GM12878 (cell line): ENCODE measurements at regions not wholly inside any gene's neighbourhood (a gene's known extent, or its start where the extent isn't known, plus 50 kb on each side); places are given as distances from the start of the nearest gene placed in this dataset.
"Not testable (repeated sequence)": the region's sequence is repeated elsewhere in the genome, so short reads cannot be mapped to it uniquely, and the experiment has no call there.

Experiments used
- ATAC-seq: fragments of 200-7000 bp; cut with Tn5 transposase; 3 replicates; pipeline ENCODE4 v1.9.1; 2020; ENCODE audit warnings: mild to moderate bottlenecking, moderate library complexity
- BruUV-seq: library from RNA; stranded (reverse); fragments of 400-500 nt; replicated peaks from 2 replicates; lab custom pipeline; 2021; lab: Mats Ljungman, UMichigan
- CTCF ChIA-PET: fragments of 300-600 bp; sonication (Branson Sonifier 250); formaldehyde crosslinking; extraction: SDS; loops from one replicate; lab custom pipeline; 2021; ENCODE audit warnings: inconsistent platforms; lab: Yijun Ruan, JAX
- POLR2A ChIA-PET: fragments of 350-600 bp; formaldehyde crosslinking; extraction: SDS; loops from one replicate; lab custom pipeline; 2021; ENCODE audit warnings: inconsistent platforms; lab: Charles Lee
- RAD21 ChIA-PET: fragments of 300-600 bp; sonication (Branson Sonifier 250); formaldehyde crosslinking; loops from one replicate; lab custom pipeline; 2023; ENCODE audit warnings: antibody characterized with exemption; ENCODE audit not compliant: unreplicated experiment; lab: Charles Lee
- SMC1A ChIA-PET: fragments of 300-600 bp; sonication (Branson Sonifier 250); formaldehyde crosslinking; loops from one replicate; lab custom pipeline; 2023; ENCODE audit not compliant: unreplicated experiment, uncharacterized antibody; lab: Charles Lee
- DNase-seq: peaks from one replicate; pipeline ENCODE4 v3.0.0-alpha.2; 2011; ENCODE audit warnings: low read depth, low spot score
- FAIRE-seq: peaks from 3 replicates; lab custom pipeline; 2011; peaks lifted over from hg19 to GRCh38; lab: Jason Lieb, UNC
- H2AFZ ChIP-seq: 2 replicates; pipeline ENCODE4 v1.6.0; 2011; ENCODE audit warnings: low read depth, low read length, control low read depth; ENCODE audit not compliant: control insufficient read depth
- H3K27ac ChIP-seq: 2 replicates; pipeline ENCODE4 v1.5.1; 2011; ENCODE audit warnings: control low read depth; ENCODE audit not compliant: control insufficient read depth, insufficient read depth
- H3K27me3 ChIP-seq, 2 experiments: replicated peaks in 1 of 2; 2 replicates each; pipeline versions ENCODE4 v1.6.0 to v1.6.1; 2011; ENCODE audit warnings: low read length in 1 of 2; ENCODE audit not compliant: control insufficient read depth in 2 of 2, insufficient read depth in 2 of 2
- H3K36me3 ChIP-seq, 2 experiments: 2 replicates each; pipeline ENCODE4 v1.5.1; 2011; ENCODE audit warnings: low read length in 1 of 2; ENCODE audit not compliant: control insufficient read depth in 2 of 2, insufficient read depth in 2 of 2
- H3K4me1 ChIP-seq: 2 replicates; pipeline ENCODE4 v1.6.1; 2011; ENCODE audit warnings: mild to moderate bottlenecking, low read length, moderate library complexity, mixed read lengths; ENCODE audit not compliant: control insufficient read depth, insufficient read depth
- H3K4me2 ChIP-seq: 2 replicates; pipeline ENCODE4 v1.6.0; 2011; ENCODE audit warnings: control low read depth; ENCODE audit not compliant: control insufficient read depth, insufficient read depth
- H3K4me3 ChIP-seq: fragments of 200-600 bp; sonication (generic); 2 replicates; pipeline ENCODE4 v1.5.1; 2016
- H3K79me2 ChIP-seq: 2 replicates; pipeline ENCODE4 v1.6.0; 2011; ENCODE audit warnings: low read length; ENCODE audit not compliant: control insufficient read depth, insufficient read depth
- H3K9ac ChIP-seq: 2 replicates; pipeline ENCODE4 v1.8.0; 2011; ENCODE audit warnings: low read length, control low read depth, mixed read lengths; ENCODE audit not compliant: control insufficient read depth, insufficient read depth
- H3K9me3 ChIP-seq: replicated peaks from 3 replicates; pipeline ENCODE4 v1.5.1; 2011; ENCODE audit warnings: mild to moderate bottlenecking, low read length; ENCODE audit not compliant: control insufficient read depth, insufficient read depth
- H4K20me1 ChIP-seq: 2 replicates; pipeline ENCODE4 v1.6.0; 2011; ENCODE audit not compliant: control insufficient read depth, insufficient read depth
- ASH2L ChIP-seq: fragments of 300-600, 200-600 bp; sonication (generic); IDR thresholded peaks from 2 replicates; pipeline ENCODE4 v1.6.1; 2017; ENCODE audit warnings: low read depth, mild to moderate bottlenecking, borderline replicate concordance
- BACH1 ChIP-seq: fragments of 450-650 bp; IDR thresholded peaks from 2 replicates; pipeline ENCODE4 v1.6.1; 2017; ENCODE audit warnings: mild to moderate bottlenecking, borderline replicate concordance
- BCL11A ChIP-seq: IDR thresholded peaks from 2 replicates; pipeline ENCODE4 v1.6.1; 2011; ENCODE audit warnings: low read depth, low read length
- IKZF2 ChIP-seq, 2 experiments: fragments of 450-650 bp; IDR thresholded peaks; 2 replicates each; pipeline ENCODE4 v1.6.1; 2017; ENCODE audit warnings: mild to moderate bottlenecking in 2 of 2, moderate library complexity in 2 of 2
- MEF2A ChIP-seq: IDR thresholded peaks from 2 replicates; pipeline ENCODE4 v1.6.1; 2011; ENCODE audit warnings: low read depth, mild to moderate bottlenecking, low read length, moderate library complexity; ENCODE audit not compliant: insufficient read depth
- MYB ChIP-seq: fragments of 150-350 bp; IDR thresholded peaks from 2 replicates; pipeline ENCODE4 v1.6.1; 2014; ENCODE audit warnings: mild to moderate bottlenecking, low read depth, low read length, borderline replicate concordance
- PAX5 ChIP-seq: IDR thresholded peaks from 2 replicates; pipeline ENCODE4 v1.6.1; 2011; ENCODE audit warnings: low read depth, low read length, borderline replicate concordance
- STAT3 ChIP-seq: IDR thresholded peaks from 2 replicates; pipeline ENCODE4 v1.6.1; 2011; ENCODE audit warnings: low read depth, low read length, improper control_type of control experiment
- TCF7 ChIP-seq: IDR thresholded peaks from 2 replicates; pipeline ENCODE4 v1.6.1; 2014; ENCODE audit warnings: antibody characterized with exemption, borderline replicate concordance
- WGBS: methylation state at CpG from one replicate; pipeline ENCODE4 v1.1.6; 2016; ENCODE audit warnings: low lambda C conversion rate; ENCODE audit not compliant: insufficient replicate concordance, insufficient coverage; ENCODE audit errors: missing lambda C conversion rate; 5-methylcytosine and 5-hydroxymethylcytosine counted together
- in situ Hi-C: fragments of 300-500 bp; cut with MboI; formaldehyde crosslinking; loops from 9 replicates; pipeline ENCODE4 v1.14.3; 2018; ENCODE audit warnings: mixed read lengths
- intact Hi-C: fragments of 100-400 bp; cut with micrococcal nuclease; formaldehyde crosslinking; loops from one replicate; pipeline ENCODE4 v1.14.2; 2022; ENCODE audit not compliant: unreplicated experiment

GRCh38 chr1:117746565-117746964 is 140.7 kb downstream of the TENT5C start:
- ChIA-PET CTCF (interaction anchor here (2.1 kb wide), 1 partner anchor 9 kb away, joined by 7 read pairs; no protein-coding TSS in a partner anchor), POLR2A (interaction anchor here (0.7 kb wide), 1 partner anchor 441 kb away, joined by 4 read pairs; no protein-coding TSS in a partner anchor)
- ATAC-seq, RAD21 ChIA-PET, H3K27ac ChIP-seq, H4K20me1 ChIP-seq, H3K79me2 ChIP-seq, H3K9ac ChIP-seq, H3K9me3 ChIP-seq, H3K4me1 ChIP-seq, H3K27me3 ChIP-seq, H3K4me3 ChIP-seq, H2AFZ ChIP-seq, BruUV-seq, intact Hi-C loops, H3K36me3 ChIP-seq, H3K4me2 ChIP-seq, SMC1A ChIA-PET, FAIRE-seq, DNase-seq: not testable (repeated sequence)
- in situ Hi-C loops: loop anchor here (5.0 kb wide), 1 partner anchor 209 kb away; no protein-coding TSS in a partner anchor

GRCh38 chr1:117747605-117748004 is 141.8 kb downstream of the TENT5C start:
- POLR2A ChIA-PET: no interaction called here
- no peak for ATAC-seq
- no peak overlapping the region for H3K9ac ChIP-seq
- SMC1A ChIA-PET: no interaction called here
- 3% methylated on average over 2 of the region's 2 CpGs for WGBS
- intact Hi-C loops (no loop called here), in situ Hi-C loops (loop anchor here (5.0 kb wide), 1 partner anchor 210 kb away; no protein-coding TSS in a partner anchor)
- RAD21 ChIA-PET: no interaction called here
- TF ChIP-seq PAX5 (no peak), MYB (no peak), IKZF2 (IDR thresholded peaks at IDR 0.05) (no peak), BCL11A (no peak), MEF2A (no peak), BACH1 (no peak), ASH2L (no peak), TCF7 (no peak), STAT3 (no peak)
- H3K27ac ChIP-seq: no peak overlapping the region
- FAIRE-seq: no peak
- H3K79me2 ChIP-seq: no peaks in the 10 kb centered on the region
- no peaks in the 10 kb centered on the region for H3K36me3 ChIP-seq
- no peak for DNase-seq
- H4K20me1 ChIP-seq: no peaks in the 10 kb centered on the region
- no peaks in the 10 kb centered on the region; the same call in 2 of the 3 replicates for H3K9me3 ChIP-seq
- H3K27me3 ChIP-seq: no peaks in the 10 kb centered on the region; a peak in 2 of 4 replicates
- H3K4me3 ChIP-seq: no peak overlapping the region
- H3K4me1 ChIP-seq: no peaks in the 10 kb centered on the region
- BruUV-seq: no TSS peak
- CTCF ChIA-PET: no interaction called here
- H3K4me2 ChIP-seq: no peak overlapping the region
- H2AFZ ChIP-seq: no peak overlapping the region
